IMR-90 (cell line): ENCODE measurements at regions not wholly inside any gene's neighbourhood (a gene's known extent, or its start where the extent isn't known, plus 50 kb on each side); places are given as distances from the start of the nearest gene placed in this dataset.

Source experiments
- CEBPB ChIP-seq: IDR thresholded peaks from 2 replicates; pipeline ENCODE4 v1.6.1; 2012; ENCODE audit warnings: low read depth, low read length, improper control_type of control experiment
- POLR2A ChIP-seq: IDR thresholded peaks from 2 replicates; pipeline ENCODE4 v1.6.1; 2012; ENCODE audit warnings: mild to moderate bottlenecking, low read depth, low read length
- RAD21 ChIP-seq: IDR thresholded peaks from 2 replicates; pipeline ENCODE4 v1.6.1; 2012; ENCODE audit warnings: low read length, improper control_type of control experiment
- RCOR1 ChIP-seq: IDR thresholded peaks from 2 replicates; pipeline ENCODE4 v1.6.1; 2012; ENCODE audit warnings: mild to moderate bottlenecking, low read length, improper control_type of control experiment; ENCODE audit not compliant: insufficient replicate concordance
- SMC3 ChIP-seq: fragments of 150-350 bp; IDR thresholded peaks from 2 replicates; pipeline ENCODE4 v1.6.1; 2016; ENCODE audit warnings: low read depth, mild to moderate bottlenecking, antibody characterized with exemption, low read length, moderate library complexity
- TF ChIP-seq, protein P1 (sequence below): conservative IDR thresholded peaks from 2 replicates; pipeline ENCODE4 v1.5.1; 2012; ENCODE audit warnings: mild to moderate bottlenecking, low read depth, low read length, improper control_type of control experiment

DNA sequence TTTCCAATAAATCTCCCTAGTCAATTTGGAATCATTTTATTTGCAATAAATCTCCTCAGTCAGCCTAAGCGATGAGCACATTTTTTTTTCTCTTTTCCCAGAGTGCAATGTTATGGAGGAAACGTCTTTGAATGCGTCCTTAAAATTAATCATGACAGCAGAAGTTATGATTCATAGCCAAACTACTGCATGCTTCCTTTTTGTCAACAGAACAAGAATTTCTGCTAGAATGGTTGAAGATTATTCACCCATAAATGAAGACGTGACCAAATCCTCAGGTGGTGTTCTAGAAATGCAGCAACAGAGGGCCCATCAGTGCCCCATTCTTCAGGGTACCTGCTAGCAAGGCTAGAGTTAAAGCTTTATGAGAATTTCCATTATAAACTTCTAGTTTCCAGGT is 407.9 kb upstream of the PKN2 start:
- TF ChIP-seq, protein P1, sequence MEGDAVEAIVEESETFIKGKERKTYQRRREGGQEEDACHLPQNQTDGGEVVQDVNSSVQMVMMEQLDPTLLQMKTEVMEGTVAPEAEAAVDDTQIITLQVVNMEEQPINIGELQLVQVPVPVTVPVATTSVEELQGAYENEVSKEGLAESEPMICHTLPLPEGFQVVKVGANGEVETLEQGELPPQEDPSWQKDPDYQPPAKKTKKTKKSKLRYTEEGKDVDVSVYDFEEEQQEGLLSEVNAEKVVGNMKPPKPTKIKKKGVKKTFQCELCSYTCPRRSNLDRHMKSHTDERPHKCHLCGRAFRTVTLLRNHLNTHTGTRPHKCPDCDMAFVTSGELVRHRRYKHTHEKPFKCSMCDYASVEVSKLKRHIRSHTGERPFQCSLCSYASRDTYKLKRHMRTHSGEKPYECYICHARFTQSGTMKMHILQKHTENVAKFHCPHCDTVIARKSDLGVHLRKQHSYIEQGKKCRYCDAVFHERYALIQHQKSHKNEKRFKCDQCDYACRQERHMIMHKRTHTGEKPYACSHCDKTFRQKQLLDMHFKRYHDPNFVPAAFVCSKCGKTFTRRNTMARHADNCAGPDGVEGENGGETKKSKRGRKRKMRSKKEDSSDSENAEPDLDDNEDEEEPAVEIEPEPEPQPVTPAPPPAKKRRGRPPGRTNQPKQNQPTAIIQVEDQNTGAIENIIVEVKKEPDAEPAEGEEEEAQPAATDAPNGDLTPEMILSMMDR = no peak
- TF ChIP-seq RAD21 = no peak
- TF ChIP-seq CEBPB = no peak
- no peak for TF ChIP-seq POLR2A
- TF ChIP-seq RCOR1 = no peak
- TF ChIP-seq SMC3 = no peak
